WI38 (cell line): ENCODE measurements at regions not wholly inside any gene's neighbourhood (a gene's known extent, or its start where the extent isn't known, plus 50 kb on each side); places are given as distances from the start of the nearest gene placed in this dataset.
"Not testable (repeated sequence)": the region's sequence is repeated elsewhere in the genome, so short reads cannot be mapped to it uniquely, and the experiment has no call there.

Experiments used
- H3K4me3 ChIP-seq: 2 replicates; pipeline ENCODE4 v1.5.1; 2011; ENCODE audit warnings: low read depth, mild to moderate bottlenecking, control low read depth, low read length
- CTCF ChIP-seq: IDR thresholded peaks from 2 replicates; pipeline ENCODE4 v1.5.1; 2012; ENCODE audit warnings: low read depth, mild to moderate bottlenecking, control low read depth, low read length

- no peak for TF ChIP-seq CTCF
- H3K4me3 ChIP-seq: no peak overlapping the region
These were observed 85.3 kb upstream of the GSE1 start for GRCh38 chr16:85527767-85528297.

GRCh38 chr16:85528528-85529387 lies 84.4 kb upstream of the GSE1 start:
- H3K4me3 ChIP-seq: no peak overlapping the region
- TF ChIP-seq CTCF: peak; percentile 50

- TF ChIP-seq CTCF: no peak
- H3K4me3 ChIP-seq: no peak overlapping the region
These were observed 83.4 kb upstream of the GSE1 start for GRCh38 chr16:85529489-85530369.

- no peak overlapping the region for H3K4me3 ChIP-seq
- no peak for TF ChIP-seq CTCF
These were observed 82.8 kb upstream of the GSE1 start for GRCh38 chr16:85530370-85530739.

- no peak for TF ChIP-seq CTCF
- no peak overlapping the region for H3K4me3 ChIP-seq
These were observed 81.6 kb upstream of the GSE1 start for GRCh38 chr16:85531516-85531915.

GRCh38 chr16:85532147-85532546 lies 81.0 kb upstream of the GSE1 start:
- no peak for TF ChIP-seq CTCF
- no peak overlapping the region for H3K4me3 ChIP-seq

GRCh38 chr16:85533593-85533992 lies 79.5 kb upstream of the GSE1 start:
- H3K4me3 ChIP-seq: not testable (repeated sequence)
